Fibroblast of the aortic adventitia (primary cell): ENCODE measurements at regions not wholly inside any gene's neighbourhood (a gene's known extent, or its start where the extent isn't known, plus 50 kb on each side); places are given as distances from the start of the nearest gene placed in this dataset.

ENCODE experiments used
- DNase-seq: peaks from one replicate; pipeline ENCODE4 v3.0.0-alpha.2; 2010; ENCODE audit warnings: low read depth
- H3K4me3 ChIP-seq: 2 replicates; pipeline ENCODE4 v1.5.1; 2011; ENCODE audit warnings: low read depth, mild to moderate bottlenecking, control low read depth, low read length, moderate library complexity
- TF ChIP-seq, protein P1 (sequence below): IDR thresholded peaks from 2 replicates; pipeline ENCODE4 v1.5.1; 2011; ENCODE audit warnings: mild to moderate bottlenecking, low read length, control low read depth, inconsistent platforms; ENCODE audit not compliant: insufficient read depth

DNA sequence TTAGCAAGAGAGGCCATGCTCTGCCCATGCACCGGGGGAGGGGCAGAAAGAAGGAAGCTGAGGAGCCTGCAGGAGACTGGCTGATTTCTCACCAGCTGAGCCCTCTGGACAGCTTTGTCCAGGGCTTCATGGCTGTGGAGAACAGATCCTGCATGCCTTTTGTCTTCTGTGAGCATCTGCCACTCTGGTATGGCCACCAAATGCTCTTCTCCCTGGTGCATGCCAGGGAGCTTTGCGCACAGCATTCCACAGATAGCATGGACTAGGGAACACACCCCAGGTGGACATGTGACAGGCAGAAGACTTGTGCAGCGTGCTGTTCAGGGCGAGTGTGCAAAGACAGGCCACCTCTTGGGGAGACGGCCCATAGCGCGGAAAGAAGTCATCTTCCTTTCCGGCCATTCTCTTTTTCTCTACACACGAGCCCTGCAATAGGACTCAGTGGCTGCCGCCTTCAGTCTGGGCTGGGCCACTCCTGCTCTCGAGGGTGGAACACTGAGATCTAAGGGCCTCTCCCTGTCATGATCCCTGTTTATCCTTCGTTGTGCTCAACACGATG is 56.7 kb downstream of the GADD45G start:
- TF ChIP-seq, protein P1, sequence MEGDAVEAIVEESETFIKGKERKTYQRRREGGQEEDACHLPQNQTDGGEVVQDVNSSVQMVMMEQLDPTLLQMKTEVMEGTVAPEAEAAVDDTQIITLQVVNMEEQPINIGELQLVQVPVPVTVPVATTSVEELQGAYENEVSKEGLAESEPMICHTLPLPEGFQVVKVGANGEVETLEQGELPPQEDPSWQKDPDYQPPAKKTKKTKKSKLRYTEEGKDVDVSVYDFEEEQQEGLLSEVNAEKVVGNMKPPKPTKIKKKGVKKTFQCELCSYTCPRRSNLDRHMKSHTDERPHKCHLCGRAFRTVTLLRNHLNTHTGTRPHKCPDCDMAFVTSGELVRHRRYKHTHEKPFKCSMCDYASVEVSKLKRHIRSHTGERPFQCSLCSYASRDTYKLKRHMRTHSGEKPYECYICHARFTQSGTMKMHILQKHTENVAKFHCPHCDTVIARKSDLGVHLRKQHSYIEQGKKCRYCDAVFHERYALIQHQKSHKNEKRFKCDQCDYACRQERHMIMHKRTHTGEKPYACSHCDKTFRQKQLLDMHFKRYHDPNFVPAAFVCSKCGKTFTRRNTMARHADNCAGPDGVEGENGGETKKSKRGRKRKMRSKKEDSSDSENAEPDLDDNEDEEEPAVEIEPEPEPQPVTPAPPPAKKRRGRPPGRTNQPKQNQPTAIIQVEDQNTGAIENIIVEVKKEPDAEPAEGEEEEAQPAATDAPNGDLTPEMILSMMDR = no peak
- DNase-seq = no peak
- no peak overlapping the region for H3K4me3 ChIP-seq

DNA sequence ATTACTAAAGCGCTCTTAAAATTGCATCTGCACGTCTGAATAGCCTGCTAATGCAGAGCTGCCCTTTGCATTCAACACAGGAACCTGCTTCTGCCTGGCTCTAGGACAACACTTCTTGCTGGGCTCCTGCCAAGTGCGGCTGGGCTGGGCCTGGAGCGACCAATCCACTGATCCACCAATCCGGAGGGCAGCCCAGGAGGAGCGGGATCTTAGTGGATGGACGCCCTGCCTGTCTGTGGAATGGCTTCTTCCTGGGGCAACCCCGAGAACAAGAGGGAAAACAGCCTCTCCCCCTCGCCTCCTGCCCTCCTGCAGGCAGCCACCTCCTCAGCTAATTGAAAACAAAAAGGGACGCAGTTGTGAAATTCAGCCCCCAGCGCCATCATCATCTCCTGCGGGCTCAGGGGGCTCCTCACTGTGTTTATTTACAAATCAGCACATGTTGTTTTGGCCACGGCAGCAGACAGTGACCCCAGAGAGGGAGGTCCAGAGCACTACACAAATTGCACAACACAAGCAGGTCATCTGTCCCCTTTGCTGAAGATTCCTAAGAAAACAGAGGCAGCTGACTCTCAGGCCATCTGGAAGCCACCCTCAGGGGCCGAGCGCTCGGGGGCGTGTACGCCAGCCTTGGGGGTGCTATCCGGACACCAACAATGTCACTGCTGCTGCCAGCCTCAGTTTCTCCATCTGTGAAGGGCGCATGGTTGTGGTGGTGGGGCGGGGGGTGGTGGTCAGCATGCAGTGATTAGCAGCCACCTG is 57.3 kb downstream of the GADD45G start:
- peak; percentile 75 for DNase-seq
- TF ChIP-seq, protein P1 = no peak
- H3K4me3 ChIP-seq = no peak overlapping the region

DNA sequence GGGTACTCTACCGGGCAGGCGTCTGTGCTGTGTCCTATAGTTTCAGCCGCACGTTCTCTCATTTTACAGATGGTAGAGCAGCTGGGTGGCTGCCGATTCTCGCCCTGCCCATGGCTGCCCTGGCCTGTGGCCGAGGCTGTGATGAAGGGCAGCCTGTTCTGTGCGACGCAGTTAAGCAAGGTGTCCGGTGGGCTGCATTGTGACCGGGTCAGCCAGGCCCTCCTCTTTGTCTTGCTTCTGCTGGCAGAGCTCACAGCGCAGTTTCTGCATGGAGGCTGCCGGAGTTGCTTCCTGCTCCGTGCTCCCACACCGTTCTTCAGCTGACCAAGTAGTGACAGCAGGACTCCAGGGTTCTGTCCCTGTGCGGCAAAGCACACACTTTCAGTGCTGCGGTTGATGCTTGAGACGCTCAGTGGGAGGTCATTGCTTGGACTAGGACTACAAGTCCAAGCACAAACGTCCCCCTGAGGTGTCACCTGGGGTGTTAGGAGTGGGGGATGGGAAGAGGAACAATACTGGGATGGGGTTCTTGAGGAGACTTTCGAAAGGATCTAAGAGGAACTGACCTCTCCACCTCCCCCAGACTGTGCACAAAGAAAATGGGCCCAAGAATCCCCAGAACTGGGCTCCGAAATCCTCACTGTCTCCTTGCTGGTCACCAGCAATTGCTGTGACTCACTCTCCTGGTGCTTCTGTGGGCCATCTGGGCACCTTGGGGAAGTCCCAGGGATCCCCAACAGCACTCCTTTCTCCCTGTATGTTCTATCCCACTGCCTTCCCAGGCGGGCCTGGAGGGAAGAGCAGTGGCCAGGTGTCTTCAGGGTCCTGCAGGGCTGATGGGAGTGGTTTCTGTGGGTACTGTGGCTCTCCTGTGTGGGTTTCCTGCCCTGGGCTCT is 58.2 kb downstream of the GADD45G start:
- TF ChIP-seq, protein P1 = no peak
- no peak for DNase-seq
- H3K4me3 ChIP-seq = no peak overlapping the region

DNA sequence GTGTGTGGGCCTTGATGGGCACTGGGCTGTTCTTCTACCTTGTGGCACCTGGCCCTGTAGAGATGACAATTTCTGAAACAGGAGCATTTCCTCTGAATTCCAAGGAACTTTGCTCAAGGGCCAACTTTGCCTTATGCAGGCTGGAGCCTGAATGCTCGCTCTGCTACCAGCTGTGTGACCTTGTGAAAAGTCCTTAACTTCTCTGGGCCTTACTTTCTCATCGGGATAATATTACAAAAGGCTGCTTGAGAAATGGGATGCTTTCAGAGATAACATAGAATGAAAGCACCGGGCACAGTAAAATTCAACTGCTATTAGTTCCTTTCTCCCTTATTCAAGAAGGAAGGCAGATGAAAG is 58.8 kb downstream of the GADD45G start:
- H3K4me3 ChIP-seq = no peak overlapping the region
- TF ChIP-seq, protein P1 = no peak
- no peak for DNase-seq

DNA sequence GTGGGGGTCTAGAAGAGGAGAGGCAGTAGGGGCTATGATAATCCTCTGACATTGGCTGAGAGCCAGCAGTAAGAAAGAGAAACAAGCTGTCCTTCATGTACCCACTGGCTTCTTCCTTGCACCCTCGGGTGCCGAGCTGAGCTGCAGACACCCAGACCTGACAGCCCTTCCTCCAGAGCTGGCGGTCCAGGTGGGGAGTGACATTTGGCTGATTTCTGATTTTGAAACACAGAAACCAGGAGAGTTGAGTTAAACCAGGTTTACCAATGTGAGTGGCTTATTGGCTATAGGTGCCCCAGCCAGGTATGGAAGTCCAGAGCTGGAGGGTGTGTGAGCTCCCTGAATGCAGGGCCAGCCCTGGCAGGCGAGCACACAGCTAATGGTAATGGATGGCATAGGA is 59.2 kb downstream of the GADD45G start:
- TF ChIP-seq, protein P1 = no peak
- no peak for DNase-seq
- H3K4me3 ChIP-seq = no peak overlapping the region

DNA sequence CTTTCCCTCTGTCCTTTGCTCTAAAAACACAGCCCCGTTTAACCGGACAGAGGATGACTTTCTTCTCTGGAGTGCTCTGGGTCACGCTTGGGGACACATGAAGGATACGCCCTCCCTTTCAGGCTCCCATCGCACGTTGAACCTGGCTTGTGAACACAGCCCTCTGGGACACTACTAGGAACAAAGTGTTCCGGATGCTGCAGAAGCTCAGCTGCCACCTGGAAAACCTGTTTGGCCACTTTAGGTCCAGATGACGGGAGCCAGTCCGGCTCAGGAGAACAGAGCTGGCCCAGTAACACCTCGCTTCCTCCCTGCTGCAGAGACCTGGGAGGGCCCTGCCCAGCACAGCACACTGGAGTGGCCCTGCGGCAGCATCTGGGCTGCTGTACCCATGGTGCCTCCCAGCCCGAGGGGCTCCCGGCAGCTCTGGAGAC is 60.1 kb downstream of the GADD45G start:
- TF ChIP-seq, protein P1 = no peak
- DNase-seq = no peak
- no peak overlapping the region for H3K4me3 ChIP-seq
